Thoracic aorta (tissue), 2 donors: ENCODE measurements at regions not wholly inside any gene's neighbourhood (a gene's known extent, or its start where the extent isn't known, plus 50 kb on each side); places are given as distances from the start of the nearest gene placed in this dataset.

Experiments
- ATAC-seq: fragments of 150-250 bp; one replicate; pipeline ENCODE4 v1.8.0; 2017; ENCODE audit warnings: low read depth; ENCODE audit not compliant: insufficient number of reproducible peaks, low FRiP score
- DNase-seq: peaks from one replicate; pipeline ENCODE4 v3.0.0-alpha.2; 2020; ENCODE audit warnings: low spot score
- H3K27ac ChIP-seq, 2 donors: fragments of 200-600 bp; sonication (generic); 1 replicate in 1 of 2; 2 replicates in 1 of 2; pipeline ENCODE4 v1.5.1; 2016; ENCODE audit warnings: mild to moderate bottlenecking in 2 of 2, moderate library complexity in 2 of 2
- H3K27me3 ChIP-seq: fragments of 200-600 bp; sonication (generic); replicated peaks from 2 replicates; pipeline ENCODE4 v1.6.0; 2016; ENCODE audit warnings: mild to moderate bottlenecking; ENCODE audit not compliant: insufficient read depth
- H3K36me3 ChIP-seq: fragments of 200-600 bp; sonication (generic); one replicate; pipeline ENCODE4 v1.5.1; 2016
- H3K4me1 ChIP-seq, 2 donors: fragments of 200-600 bp; sonication (generic); 1 replicate in 1 of 2; 2 replicates in 1 of 2; pipeline versions ENCODE4 v1.5.1 to v1.6.0; 2016; ENCODE audit warnings: low read depth in 2 of 2, mild to moderate bottlenecking in 1 of 2; ENCODE audit not compliant: control insufficient read depth in 1 of 2
- H3K4me3 ChIP-seq: fragments of 200-600 bp; sonication (generic); 2 replicates; pipeline ENCODE4 v1.5.1; 2016; ENCODE audit warnings: mild to moderate bottlenecking
- H3K9me3 ChIP-seq: fragments of 200-600 bp; sonication (generic); 2 replicates; pipeline ENCODE4 v1.5.1; 2016
- CTCF ChIP-seq: fragments of 200-600 bp; sonication (generic); IDR thresholded peaks from one replicate; pipeline ENCODE4 v1.5.1; 2019; ENCODE audit warnings: antibody characterized with exemption

DNA sequence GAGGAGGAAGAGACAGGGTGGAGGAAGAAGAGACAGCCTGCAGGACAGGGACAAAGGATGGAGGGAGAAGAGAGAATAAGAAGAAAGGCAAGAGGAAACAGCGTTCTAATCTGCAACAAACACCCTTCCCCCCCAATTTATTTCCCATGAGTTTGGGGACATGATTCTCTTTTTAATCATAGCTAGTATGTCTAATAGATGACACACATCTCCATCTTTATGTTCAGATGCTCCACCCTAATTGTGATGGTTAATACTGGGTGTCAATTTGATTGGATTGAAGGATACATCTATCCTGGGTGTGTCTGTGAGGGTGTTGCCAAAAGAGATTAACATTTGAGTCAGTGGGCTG is 200.8 kb downstream of the VCY1B start:
- TF ChIP-seq CTCF = no peak
- Histone ChIP-seq H3K27ac (no peak overlapping the region), H3K27me3 (no peaks in the 10 kb centered on the region), H3K36me3 (no peaks in the 10 kb centered on the region), H3K4me1 (no peaks in the 10 kb centered on the region), H3K9me3 (no peaks in the 10 kb centered on the region), H3K4me3 (no peak overlapping the region)
- no peak for ATAC-seq
- DNase-seq = no peak

GRCh38 chrY:14277029-14277428 is 221.0 kb downstream of the VCY1B start:
- Histone ChIP-seq H3K4me1 (no peaks in the 10 kb centered on the region), H3K36me3 (no peaks in the 10 kb centered on the region)

DNA sequence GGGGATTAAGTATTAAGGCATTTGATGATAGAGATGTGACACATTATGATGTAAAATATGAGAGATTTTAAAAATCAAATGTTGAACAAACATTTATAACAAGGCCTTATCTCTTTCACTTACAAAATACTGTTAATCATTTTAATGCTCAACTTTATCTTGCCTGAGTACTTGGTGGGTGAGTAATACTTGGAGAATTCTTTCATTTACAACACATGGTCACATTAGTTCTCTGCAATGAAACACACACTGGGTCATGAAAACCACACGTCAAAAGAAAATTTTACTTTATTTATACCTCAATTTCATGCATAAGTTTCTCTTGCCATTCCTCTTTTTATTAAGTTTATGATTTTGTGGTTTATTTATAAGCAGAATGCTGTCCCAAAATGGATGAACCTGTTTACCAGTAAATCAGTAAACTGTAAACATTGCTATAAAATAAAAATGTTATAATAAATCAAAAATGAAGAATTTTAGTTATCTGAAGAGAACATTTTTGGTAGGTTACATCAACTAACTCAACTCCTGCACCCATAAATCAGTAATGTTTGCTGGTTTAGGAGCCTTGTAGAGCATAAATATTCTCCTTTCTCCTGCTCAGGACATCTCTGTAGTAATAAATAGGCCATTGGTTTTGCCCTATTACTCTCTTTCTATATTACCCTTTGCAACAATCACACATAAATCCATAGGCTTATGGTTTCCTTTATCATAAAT is 233.5 kb upstream of the NLGN4Y start:
- ATAC-seq (no peak), DNase-seq (no peak)
- Histone ChIP-seq H3K36me3 (no peaks in the 10 kb centered on the region), H3K27me3 (no peaks in the 10 kb centered on the region), H3K9me3 (no peaks in the 10 kb centered on the region), H3K4me3 (no peak overlapping the region), H3K4me1 (no peaks in the 10 kb centered on the region), H3K27ac (no peak overlapping the region)
- TF ChIP-seq CTCF = no peak

More at GRCh38 chrY:14277029-14277428, 221.0 kb downstream of the VCY1B start:
- ATAC-seq = no peak
- Histone ChIP-seq H3K27me3 (no peaks in the 10 kb centered on the region), H3K27ac (no peak overlapping the region), H3K9me3 (no peaks in the 10 kb centered on the region), H3K4me3 (no peak overlapping the region)
- no peak for TF ChIP-seq CTCF
- no peak for DNase-seq

DNA sequence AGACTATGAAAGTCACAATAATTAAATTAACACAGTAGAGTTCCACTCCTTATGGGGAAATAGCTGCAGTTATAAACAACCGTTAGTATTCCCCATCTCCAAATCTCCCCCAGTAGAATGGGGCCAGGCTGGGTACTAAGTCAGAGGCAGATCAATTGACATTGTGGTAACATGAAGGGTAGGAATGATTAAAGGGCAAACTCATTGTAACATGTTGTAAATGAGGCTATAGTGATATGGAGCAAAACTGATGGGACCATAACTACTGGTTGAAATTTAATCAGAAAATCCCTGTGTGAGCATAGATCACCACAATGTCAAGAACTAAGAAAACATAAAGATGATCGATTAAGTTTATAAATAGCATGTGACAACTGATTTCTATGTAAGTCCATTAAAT is 231.9 kb upstream of the NLGN4Y start:
- H3K4me3 ChIP-seq = no peak overlapping the region
- no peak for ATAC-seq
- DNase-seq = no peak
- H3K27me3 ChIP-seq = no peaks in the 10 kb centered on the region
- H3K4me1 ChIP-seq = no peaks in the 10 kb centered on the region
- TF ChIP-seq CTCF = no peak
- H3K27ac ChIP-seq = no peak overlapping the region
- no peaks in the 10 kb centered on the region for H3K9me3 ChIP-seq
- H3K36me3 ChIP-seq = no peaks in the 10 kb centered on the region

DNA sequence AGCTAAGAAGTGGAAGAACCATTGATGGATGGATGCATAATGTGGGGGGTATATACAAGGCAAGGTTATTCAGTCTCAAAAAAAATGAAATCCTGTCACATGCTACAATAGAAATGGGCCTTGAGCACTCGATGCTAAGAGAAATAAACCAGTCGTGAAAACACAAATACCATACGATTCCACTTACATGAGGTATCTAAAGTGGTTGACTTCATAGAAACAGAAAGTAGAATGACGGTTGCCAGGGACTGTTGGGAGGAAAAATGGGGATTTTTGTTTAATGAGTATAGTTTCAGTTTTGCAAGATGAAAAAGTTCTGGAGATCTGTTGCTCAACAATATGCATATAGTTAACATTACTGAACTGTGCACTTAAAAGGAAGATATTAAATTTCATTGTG is 223.6 kb upstream of the NLGN4Y start:
- no peaks in the 10 kb centered on the region for H3K9me3 ChIP-seq
- TF ChIP-seq CTCF = no peak
- DNase-seq (no peak), ATAC-seq (no peak)
- no peak overlapping the region for H3K4me3 ChIP-seq
- no peaks in the 10 kb centered on the region for H3K36me3 ChIP-seq
- no peaks in the 10 kb centered on the region for H3K4me1 ChIP-seq
- H3K27me3 ChIP-seq = no peaks in the 10 kb centered on the region
- no peak overlapping the region for H3K27ac ChIP-seq
